CD14-positive monocyte (primary cell): ENCODE measurements at regions not wholly inside any gene's neighbourhood (a gene's known extent, or its start where the extent isn't known, plus 50 kb on each side); places are given as distances from the start of the nearest gene placed in this dataset.

Experiments
- DNase-seq, 3 donors: peaks; one replicate each; pipeline ENCODE4 v3.0.0-alpha.2; 2011 to 2022
- H2AFZ ChIP-seq: 2 replicates; pipeline ENCODE4 v1.6.0; 2012; ENCODE audit warnings: mild to moderate bottlenecking, low read depth, low read length, inconsistent platforms; ENCODE audit not compliant: insufficient read depth, poor library complexity, severe bottlenecking
- H3K27ac ChIP-seq, 2 donors: 1 replicate in 1 of 2; 2 replicates in 1 of 2; pipeline ENCODE4 v1.5.1; 2012 to 2013; ENCODE audit warnings: low read length in 2 of 2, control low read depth in 1 of 2, inconsistent platforms in 1 of 2, low read depth in 1 of 2, mild to moderate bottlenecking in 1 of 2
- H3K27me3 ChIP-seq, 2 donors: one replicate each; pipeline versions ENCODE4 v1.6.0 to v1.6.1; 2011 to 2013; ENCODE audit warnings: low read length in 2 of 2; ENCODE audit not compliant: control insufficient read depth in 2 of 2, insufficient read depth in 2 of 2
- H3K36me3 ChIP-seq, 2 donors: replicated peaks in 1 of 2; 1 replicate in 1 of 2; 2 replicates in 1 of 2; pipeline versions ENCODE4 v1.5.1 to v1.6.1; 2012 to 2013; ENCODE audit warnings: low read length in 2 of 2, control low read depth in 1 of 2, inconsistent platforms in 1 of 2, mild to moderate bottlenecking in 1 of 2; ENCODE audit not compliant: insufficient read depth in 2 of 2, control insufficient read depth in 1 of 2
- H3K4me1 ChIP-seq, 2 donors: 1 replicate in 1 of 2; 2 replicates in 1 of 2; pipeline versions ENCODE4 v1.5.1 to v1.6.1; 2012 to 2013; ENCODE audit warnings: low read length in 2 of 2, control low read depth in 1 of 2, inconsistent platforms in 1 of 2, mild to moderate bottlenecking in 1 of 2, moderate library complexity in 1 of 2; ENCODE audit not compliant: insufficient read depth in 2 of 2, control insufficient read depth in 1 of 2
- H3K4me2 ChIP-seq: replicated peaks from 2 replicates; pipeline ENCODE3; 2012; ENCODE audit warnings: low read length, moderate library complexity, mild to moderate bottlenecking; ENCODE audit not compliant: poor library complexity, severe bottlenecking; ENCODE audit errors: extremely low read depth
- H3K4me3 ChIP-seq, 3 experiments: fragments of 200-600 bp in 1 of 3; sonication (generic) in 1 of 3; replicated peaks in 1 of 3; 1 replicate in 2 of 3; 2 replicates in 1 of 3; pipeline ENCODE4 v1.5.1; 2011 to 2013; ENCODE audit warnings: low read length in 3 of 3, mild to moderate bottlenecking in 3 of 3, control low read depth in 2 of 3, low read depth in 2 of 3, inconsistent platforms in 1 of 3, moderate library complexity in 1 of 3
- H3K79me2 ChIP-seq: 2 replicates; pipeline ENCODE4 v1.6.0; 2012; ENCODE audit warnings: mild to moderate bottlenecking, control low read depth, inconsistent platforms, low read length, moderate library complexity; ENCODE audit not compliant: insufficient read depth
- H3K9ac ChIP-seq: 2 replicates; pipeline ENCODE4 v1.6.0; 2017; ENCODE audit warnings: low read length, mild to moderate bottlenecking; ENCODE audit not compliant: insufficient read depth, poor library complexity, severe bottlenecking
- H3K9me3 ChIP-seq, 2 donors: replicated peaks in 1 of 2; 1 replicate in 1 of 2; 2 replicates in 1 of 2; pipeline versions ENCODE4 v1.5.1 to v1.6.1; 2012 to 2013; ENCODE audit warnings: low read length in 2 of 2, control low read depth in 1 of 2; ENCODE audit not compliant: control insufficient read depth in 1 of 2, insufficient read depth in 1 of 2
- H4K20me1 ChIP-seq: 2 replicates; pipeline ENCODE4 v1.6.0; 2012; ENCODE audit warnings: mild to moderate bottlenecking, low read length, control low read depth, moderate library complexity; ENCODE audit not compliant: insufficient read depth
- H3K27ac Mint-ChIP-seq, 7 donors: one replicate each; pipeline ENCODE4 v1.8.0; 2020; ENCODE audit warnings: mild to moderate bottlenecking in 7 of 7, mixed read lengths in 7 of 7, moderate library complexity in 6 of 7, inconsistent platforms in 2 of 7
- H3K27me3 Mint-ChIP-seq, 3 donors: one replicate each; pipeline ENCODE4 v1.8.0; 2021 to 2022; ENCODE audit warnings: low read depth in 3 of 3, mild to moderate bottlenecking in 3 of 3, mixed read lengths in 3 of 3, moderate library complexity in 3 of 3, inconsistent platforms in 1 of 3
- H3K36me3 Mint-ChIP-seq, 2 donors: one replicate each; pipeline ENCODE4 v1.8.0; 2020; ENCODE audit warnings: mixed read lengths in 2 of 2, inconsistent platforms in 1 of 2, mild to moderate bottlenecking in 1 of 2
- H3K4me1 Mint-ChIP-seq: one replicate; pipeline ENCODE4 v1.8.0; 2020; ENCODE audit warnings: mild to moderate bottlenecking, mixed read lengths
- H3K4me3 Mint-ChIP-seq, 2 donors: one replicate each; pipeline ENCODE4 v1.8.0; 2020; ENCODE audit warnings: mild to moderate bottlenecking in 2 of 2, mixed read lengths in 2 of 2, moderate library complexity in 1 of 2
- H3K9me3 Mint-ChIP-seq, 7 donors: one replicate each; pipeline ENCODE4 v1.8.0; 2020 to 2022; ENCODE audit warnings: mixed read lengths in 7 of 7, mild to moderate bottlenecking in 6 of 7, moderate library complexity in 6 of 7, inconsistent platforms in 2 of 7
- CTCF ChIP-seq: fragments of 200-600 bp; IDR thresholded peaks from one replicate; pipeline ENCODE4 v1.8.0; 2022; ENCODE audit warnings: antibody characterized with exemption, mild to moderate bottlenecking
- WGBS: methylation state at CpG from one replicate; pipeline ENCODE4 v1.1.5; 2013; ENCODE audit warnings: missing lambda C conversion rate; ENCODE audit not compliant: insufficient coverage; 5-methylcytosine and 5-hydroxymethylcytosine counted together
- intact Hi-C, 2 donors: fragments of 100-400 bp; cut with micrococcal nuclease; formaldehyde crosslinking; loops; one replicate each; pipeline versions ENCODE4 v1.15.0 to v1.15.1; 2023

- H3K27ac ChIP-seq, result no peak overlapping the region
- no peak for TF ChIP-seq CTCF
- no peak overlapping the region for H3K4me3 ChIP-seq
- intact Hi-C loops, result no loop called here
- no peaks in the 10 kb centered on the region for H3K9me3 ChIP-seq
- Mint-ChIP-seq H3K9me3 (peaks cover 0 to 12% (median 4%) of the 10 kb centered on the region in 7 donors), H3K4me1 (peaks cover 4% of the 10 kb centered on the region), H3K27me3 (no peaks in the 10 kb centered on the region), H3K36me3 (no peaks in the 10 kb centered on the region), H3K27ac (peak overlapping the region in 1 of 7 donors; percentile 37), H3K4me3 (peak overlapping the region in 1 of 2 donors; percentile 83)
- whole genome bisulfite sequencing, result no CpG with 5 or more reads among the region's 3 CpGs
- no peaks in the 10 kb centered on the region for H4K20me1 ChIP-seq
- H3K4me2 ChIP-seq, result no peak overlapping the region
- H3K79me2 ChIP-seq, result no peaks in the 10 kb centered on the region
- H3K9ac ChIP-seq, result no peak overlapping the region
- H3K27me3 ChIP-seq, result no peaks in the 10 kb centered on the region
- DNase-seq, result peak in 2 of 3 donors; percentile 17 to 18
- no peak overlapping the region for H2AFZ ChIP-seq
- no peaks in the 10 kb centered on the region for H3K4me1 ChIP-seq
- no peaks in the 10 kb centered on the region for H3K36me3 ChIP-seq
Observed at GRCh38 chrX:67328476-67328875, 215.3 kb upstream of the AR start.

- no peak overlapping the region for H3K4me2 ChIP-seq
- intact Hi-C loops, result no loop called here
- H3K9me3 ChIP-seq, result no peaks in the 10 kb centered on the region
- H3K27me3 Mint-ChIP-seq, result no peaks in the 10 kb centered on the region
- WGBS, result no CpG with 5 or more reads among the region's 2 CpGs
- H3K4me1 ChIP-seq, result no peaks in the 10 kb centered on the region
- no peaks in the 10 kb centered on the region for H3K36me3 Mint-ChIP-seq
- H3K9ac ChIP-seq, result no peak overlapping the region
- H3K4me3 ChIP-seq, result no peak overlapping the region
- peaks cover 0 to 4% (median 0%) of the 10 kb centered on the region in 7 donors for H3K9me3 Mint-ChIP-seq
- no peaks in the 10 kb centered on the region for H3K36me3 ChIP-seq
- no peak overlapping the region for H2AFZ ChIP-seq
- DNase-seq, result no peak
- no peaks in the 10 kb centered on the region for H3K79me2 ChIP-seq
- no peaks in the 10 kb centered on the region for H3K4me1 Mint-ChIP-seq
- H3K4me3 Mint-ChIP-seq, result no peak overlapping the region
- no peaks in the 10 kb centered on the region for H3K27me3 ChIP-seq
- H4K20me1 ChIP-seq, result no peaks in the 10 kb centered on the region
- H3K27ac ChIP-seq, result no peak overlapping the region
- no peak for TF ChIP-seq CTCF
- no peak overlapping the region for H3K27ac Mint-ChIP-seq
Observed at GRCh38 chrX:67334323-67334722, 209.5 kb upstream of the AR start.
